Osteoblast (primary cell): ENCODE measurements at regions not wholly inside any gene's neighbourhood (a gene's known extent, or its start where the extent isn't known, plus 50 kb on each side); places are given as distances from the start of the nearest gene placed in this dataset.

Source experiments
- DNase-seq: peaks from one replicate; pipeline ENCODE4 v3.0.0; 2011; ENCODE audit warnings: low spot score, mixed read lengths; ENCODE audit not compliant: insufficient read length; ENCODE audit errors: missing footprints
- H2AFZ ChIP-seq: 2 replicates; pipeline ENCODE4 v1.6.0; 2011; ENCODE audit warnings: mild to moderate bottlenecking, low read length
- H3K27ac ChIP-seq: 2 replicates; pipeline ENCODE4 v1.5.1; 2011; ENCODE audit warnings: mild to moderate bottlenecking, low read depth, low read length, moderate library complexity
- H3K27me3 ChIP-seq: 2 replicates; pipeline ENCODE4 v1.6.0; 2012; ENCODE audit warnings: mild to moderate bottlenecking, control low read depth, inconsistent platforms, low read length, moderate library complexity; ENCODE audit not compliant: insufficient read depth
- H3K36me3 ChIP-seq: 2 replicates; pipeline ENCODE4 v1.5.1; 2011; ENCODE audit warnings: mild to moderate bottlenecking, low read length, control low read depth, moderate library complexity; ENCODE audit not compliant: insufficient read depth
- H3K4me1 ChIP-seq: 2 replicates; pipeline ENCODE4 v1.5.1; 2011; ENCODE audit warnings: mild to moderate bottlenecking, low read length, control low read depth, moderate library complexity; ENCODE audit not compliant: insufficient read depth
- H3K4me2 ChIP-seq: 2 replicates; pipeline ENCODE4 v1.6.0; 2011; ENCODE audit warnings: mild to moderate bottlenecking, low read length; ENCODE audit not compliant: insufficient read depth
- H3K4me3 ChIP-seq: fragments of 200-600 bp; sonication (generic); 3 replicates; pipeline ENCODE4 v1.5.1; 2012; ENCODE audit warnings: mild to moderate bottlenecking, low read length, inconsistent platforms; ENCODE audit not compliant: insufficient read depth
- H3K79me2 ChIP-seq: 2 replicates; pipeline ENCODE4 v1.6.0; 2012; ENCODE audit warnings: mild to moderate bottlenecking, low read length, control low read depth, inconsistent platforms; ENCODE audit not compliant: insufficient read depth
- H3K9me3 ChIP-seq: 2 replicates; pipeline ENCODE4 v1.5.1; 2011; ENCODE audit warnings: low read depth, low read length, control low read depth
- H4K20me1 ChIP-seq: 2 replicates; pipeline ENCODE4 v1.6.0; 2012; ENCODE audit warnings: mild to moderate bottlenecking, low read length, control low read depth; ENCODE audit not compliant: insufficient read depth
- CTCF ChIP-seq: IDR thresholded peaks from 2 replicates; pipeline ENCODE4 v1.5.1; 2011; ENCODE audit warnings: mild to moderate bottlenecking, low read depth, low read length, moderate library complexity; ENCODE audit errors: extremely low read depth

GRCh38 chr3:82940124-82940523, 1178.7 kb upstream of the GBE1 start:
- H3K4me3 ChIP-seq: no peak overlapping the region
- no peaks in the 10 kb centered on the region for H3K79me2 ChIP-seq
- DNase-seq: no peak
- no peaks in the 10 kb centered on the region for H4K20me1 ChIP-seq
- no peaks in the 10 kb centered on the region for H3K4me1 ChIP-seq
- no peaks in the 10 kb centered on the region for H3K27me3 ChIP-seq
- H3K9me3 ChIP-seq: no peaks in the 10 kb centered on the region
- no peak overlapping the region for H3K27ac ChIP-seq
- H3K4me2 ChIP-seq: no peak overlapping the region
- H2AFZ ChIP-seq: no peak overlapping the region
- no peaks in the 10 kb centered on the region for H3K36me3 ChIP-seq
- TF ChIP-seq CTCF: no peak

DNA sequence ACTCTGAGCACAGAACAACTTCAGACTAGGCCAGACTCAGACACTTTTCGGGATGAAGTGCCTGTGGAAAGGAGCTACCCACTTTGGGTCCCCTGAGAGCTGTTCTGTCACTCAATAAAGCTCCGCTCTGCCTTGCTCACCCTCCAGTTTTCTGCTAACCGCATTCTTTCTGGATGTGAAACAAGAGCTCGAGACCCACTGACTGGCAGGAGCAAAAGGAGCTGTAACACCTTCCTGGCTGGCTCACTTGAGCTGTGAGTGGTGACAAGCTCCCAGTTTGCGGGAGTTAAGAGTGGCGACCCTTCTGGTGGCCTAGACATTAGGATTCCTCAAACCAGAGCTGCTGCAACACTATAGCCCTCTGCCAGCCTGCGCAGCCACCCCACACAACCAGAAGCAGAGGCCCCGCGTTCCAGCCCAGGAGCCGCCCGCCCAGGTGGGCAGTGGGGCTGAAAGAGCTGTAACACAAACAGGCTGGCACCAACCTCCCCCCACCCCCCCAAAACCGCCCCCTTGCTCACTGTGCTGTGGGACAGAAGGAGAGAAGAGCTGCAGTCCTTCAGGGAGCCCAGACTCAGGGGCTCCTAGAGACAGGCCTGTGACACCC, 1178.1 kb upstream of the GBE1 start:
- Histone ChIP-seq H3K9me3 (no peaks in the 10 kb centered on the region), H3K4me1 (no peaks in the 10 kb centered on the region), H3K36me3 (no peaks in the 10 kb centered on the region), H3K79me2 (no peaks in the 10 kb centered on the region), H3K27me3 (no peaks in the 10 kb centered on the region), H2AFZ (no peak overlapping the region), H4K20me1 (no peaks in the 10 kb centered on the region), H3K27ac (no peak overlapping the region), H3K4me3 (no peak overlapping the region), H3K4me2 (no peak overlapping the region)
- DNase-seq: no peak
- TF ChIP-seq CTCF: no peak

DNA sequence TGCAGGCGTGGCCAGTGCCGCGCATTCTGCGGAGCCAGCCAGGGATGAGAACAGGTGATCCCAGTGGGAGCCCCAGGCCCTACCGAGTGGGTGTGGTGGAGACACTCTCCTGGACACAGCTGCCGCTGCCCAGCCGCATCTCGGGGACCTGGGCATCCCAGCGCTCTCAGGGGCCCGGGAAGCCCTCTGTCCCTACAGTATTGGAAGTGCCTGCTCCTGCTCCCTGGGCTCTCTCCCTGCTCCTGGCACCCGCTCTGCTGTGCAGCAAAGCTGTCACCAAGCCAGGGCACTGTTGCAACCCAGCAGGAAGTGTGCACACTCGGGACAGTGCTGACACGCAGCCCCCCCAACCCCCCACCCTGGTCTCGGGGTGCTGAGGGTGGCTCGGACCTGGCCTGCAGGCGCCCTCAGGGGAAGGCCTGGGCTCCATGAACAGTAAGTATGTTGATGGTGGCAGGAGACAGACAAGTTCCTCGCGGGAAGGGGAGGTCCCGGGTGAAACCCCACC, 1177.4 kb upstream of the GBE1 start:
- no peak for TF ChIP-seq CTCF

DNA sequence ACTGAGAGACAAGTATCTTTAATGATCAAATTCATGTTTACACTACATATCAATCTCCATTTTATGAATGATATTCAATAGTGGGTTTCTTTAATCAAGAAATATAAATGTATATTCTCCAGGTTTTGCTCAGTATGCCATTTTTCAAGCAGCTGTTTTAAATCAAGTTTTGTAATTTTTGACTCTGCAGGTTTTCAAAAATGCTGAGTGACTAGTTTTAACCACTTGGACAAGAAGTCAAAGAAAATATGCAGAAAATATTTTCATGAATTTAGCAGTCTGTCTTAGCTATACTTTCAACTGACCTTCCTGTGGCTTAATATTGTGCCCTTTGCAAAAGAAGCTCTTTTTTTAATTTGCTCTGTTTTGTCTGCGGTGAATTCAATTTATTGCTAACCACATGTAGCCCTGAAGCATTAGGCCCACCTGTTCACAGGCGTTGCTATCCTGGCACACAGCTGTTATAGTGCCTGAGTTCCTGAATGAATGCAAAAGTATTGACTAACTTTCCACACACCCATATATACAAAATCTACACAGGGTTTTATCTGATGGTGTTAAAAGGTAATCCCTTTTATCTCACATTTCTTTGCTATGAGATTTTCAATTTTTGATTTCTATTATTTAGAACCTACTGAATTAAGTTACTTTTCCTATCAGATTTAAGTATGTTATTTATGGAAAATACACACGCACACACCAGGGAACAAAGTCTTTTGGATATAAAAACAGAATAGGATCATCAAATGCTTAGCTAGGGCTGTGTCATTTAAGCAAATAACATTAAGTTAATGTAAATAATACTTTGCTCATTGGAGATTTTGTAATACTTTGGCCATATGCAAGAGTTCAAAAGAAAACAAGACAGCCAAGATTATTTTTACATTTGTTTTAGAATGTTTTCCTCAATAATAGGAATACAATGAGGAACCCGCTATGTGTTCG, 1166.1 kb upstream of the GBE1 start:
- DNase-seq: no peak
- H4K20me1 ChIP-seq: no peaks in the 10 kb centered on the region
- no peak overlapping the region for H2AFZ ChIP-seq
- no peak overlapping the region for H3K27ac ChIP-seq
- no peak overlapping the region for H3K4me2 ChIP-seq
- no peaks in the 10 kb centered on the region for H3K36me3 ChIP-seq
- no peaks in the 10 kb centered on the region for H3K27me3 ChIP-seq
- no peaks in the 10 kb centered on the region for H3K9me3 ChIP-seq
- TF ChIP-seq CTCF: no peak
- no peaks in the 10 kb centered on the region for H3K79me2 ChIP-seq
- no peaks in the 10 kb centered on the region for H3K4me1 ChIP-seq
- no peak overlapping the region for H3K4me3 ChIP-seq

More for the DNA sequence above, 1177.4 kb upstream of the GBE1 start:
- no peaks in the 10 kb centered on the region for H3K9me3 ChIP-seq
- H2AFZ ChIP-seq: no peak overlapping the region
- H3K27me3 ChIP-seq: no peaks in the 10 kb centered on the region
- H3K36me3 ChIP-seq: no peaks in the 10 kb centered on the region
- H4K20me1 ChIP-seq: no peaks in the 10 kb centered on the region
- no peak for DNase-seq
- no peak overlapping the region for H3K4me3 ChIP-seq
- H3K4me2 ChIP-seq: no peak overlapping the region
- no peaks in the 10 kb centered on the region for H3K4me1 ChIP-seq
- H3K27ac ChIP-seq: no peak overlapping the region
- H3K79me2 ChIP-seq: no peaks in the 10 kb centered on the region
